GM06990 (cell line): ENCODE measurements at regions not wholly inside any gene's neighbourhood (a gene's known extent, or its start where the extent isn't known, plus 50 kb on each side); places are given as distances from the start of the nearest gene placed in this dataset.

Source experiments
- DNase-seq: peaks from one replicate; pipeline ENCODE4 v3.0.0-alpha.2; 2011; ENCODE audit not compliant: insufficient read length; ENCODE audit errors: extremely low read depth
- H3K27me3 ChIP-seq: replicated peaks from 2 replicates; pipeline ENCODE4 v1.6.0; 2011; ENCODE audit warnings: low read length; ENCODE audit not compliant: control insufficient read depth, insufficient read depth
- H3K36me3 ChIP-seq: 2 replicates; pipeline ENCODE4 v1.5.1; 2011; ENCODE audit warnings: low read length; ENCODE audit not compliant: control insufficient read depth, insufficient read depth
- H3K4me3 ChIP-seq: replicated peaks from 2 replicates; pipeline ENCODE4 v1.5.1; 2011; ENCODE audit warnings: low read depth, mild to moderate bottlenecking, control low read depth, low read length
- TF ChIP-seq, protein P1 (sequence below): IDR thresholded peaks from 2 replicates; pipeline ENCODE4 v1.5.1; 2011; ENCODE audit warnings: low read length, control low read depth, mild to moderate bottlenecking, inconsistent platforms; ENCODE audit not compliant: insufficient read depth, poor library complexity, severe bottlenecking

DNA sequence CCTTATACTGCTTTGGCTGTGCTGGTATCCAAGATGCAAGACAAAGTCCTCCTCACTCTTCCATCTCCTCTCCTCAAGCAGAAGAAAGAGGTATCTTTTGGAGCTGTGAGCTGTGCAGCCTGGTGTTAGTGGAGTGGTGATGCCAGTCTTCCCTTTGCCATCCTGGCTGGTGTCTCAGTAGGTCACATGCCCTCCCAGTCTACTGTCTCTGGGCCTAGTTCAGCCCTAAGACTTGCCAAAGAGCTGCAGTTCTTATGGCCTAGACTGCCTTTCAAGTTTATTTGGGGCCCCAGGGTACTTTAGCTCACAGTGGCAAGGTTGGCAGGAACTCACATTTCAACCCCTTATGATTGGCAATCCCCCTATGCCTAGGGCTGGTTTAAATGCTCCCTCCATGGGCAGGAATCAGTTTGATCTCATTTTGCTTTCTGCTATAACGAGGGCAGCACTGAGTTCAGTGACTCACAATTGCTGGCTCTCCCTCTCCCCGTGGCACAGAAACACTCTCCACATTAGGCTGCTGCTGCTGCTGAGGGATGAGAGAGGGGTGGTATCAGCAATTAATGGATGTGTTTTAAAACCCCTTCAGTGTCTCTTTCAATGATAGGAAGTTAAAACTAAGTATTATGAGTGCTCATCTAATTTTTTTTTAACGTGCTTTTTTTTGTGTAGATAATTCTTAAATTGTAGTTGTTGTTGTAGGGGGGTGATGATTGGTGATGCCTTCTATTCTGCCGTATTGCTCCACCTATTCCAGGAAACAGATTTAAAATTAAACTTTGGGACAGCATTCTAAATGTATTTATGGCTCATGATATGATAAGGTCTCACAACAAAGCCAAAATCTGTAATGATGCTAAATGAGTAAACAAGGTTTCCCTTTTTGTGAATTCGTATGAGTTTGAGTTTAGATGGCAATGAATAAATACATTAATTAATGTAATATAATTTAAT is 1295.0 kb downstream of the JRKL start:
- Histone ChIP-seq H3K4me3 (no peak overlapping the region), H3K36me3 (no peaks in the 10 kb centered on the region), H3K27me3 (no peaks in the 10 kb centered on the region)
- TF ChIP-seq, protein P1, sequence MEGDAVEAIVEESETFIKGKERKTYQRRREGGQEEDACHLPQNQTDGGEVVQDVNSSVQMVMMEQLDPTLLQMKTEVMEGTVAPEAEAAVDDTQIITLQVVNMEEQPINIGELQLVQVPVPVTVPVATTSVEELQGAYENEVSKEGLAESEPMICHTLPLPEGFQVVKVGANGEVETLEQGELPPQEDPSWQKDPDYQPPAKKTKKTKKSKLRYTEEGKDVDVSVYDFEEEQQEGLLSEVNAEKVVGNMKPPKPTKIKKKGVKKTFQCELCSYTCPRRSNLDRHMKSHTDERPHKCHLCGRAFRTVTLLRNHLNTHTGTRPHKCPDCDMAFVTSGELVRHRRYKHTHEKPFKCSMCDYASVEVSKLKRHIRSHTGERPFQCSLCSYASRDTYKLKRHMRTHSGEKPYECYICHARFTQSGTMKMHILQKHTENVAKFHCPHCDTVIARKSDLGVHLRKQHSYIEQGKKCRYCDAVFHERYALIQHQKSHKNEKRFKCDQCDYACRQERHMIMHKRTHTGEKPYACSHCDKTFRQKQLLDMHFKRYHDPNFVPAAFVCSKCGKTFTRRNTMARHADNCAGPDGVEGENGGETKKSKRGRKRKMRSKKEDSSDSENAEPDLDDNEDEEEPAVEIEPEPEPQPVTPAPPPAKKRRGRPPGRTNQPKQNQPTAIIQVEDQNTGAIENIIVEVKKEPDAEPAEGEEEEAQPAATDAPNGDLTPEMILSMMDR: no peak
- DNase-seq: no peak

DNA sequence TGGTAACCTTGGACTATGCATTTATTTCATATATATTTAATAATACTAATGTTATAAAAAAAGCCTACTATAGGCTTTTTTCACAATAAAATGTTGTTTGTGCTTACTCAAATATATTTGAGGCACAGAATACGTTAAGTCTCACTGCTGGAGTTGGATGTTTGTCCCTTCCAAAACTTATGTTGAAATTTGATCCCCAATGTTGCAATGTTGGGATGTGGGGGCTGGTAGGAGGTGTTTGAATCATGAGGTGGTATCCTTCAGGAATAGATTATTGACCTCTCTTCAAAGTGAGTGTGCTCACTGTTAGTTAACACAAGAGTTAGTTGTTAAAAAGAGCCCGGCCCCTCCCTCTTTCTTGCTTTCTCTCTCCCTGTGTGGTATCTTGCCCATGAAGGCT is 1295.9 kb downstream of the JRKL start:
- no peak for DNase-seq
- Histone ChIP-seq H3K36me3 (no peaks in the 10 kb centered on the region), H3K4me3 (no peak overlapping the region), H3K27me3 (no peaks in the 10 kb centered on the region)
- TF ChIP-seq, protein P1: no peak

DNA sequence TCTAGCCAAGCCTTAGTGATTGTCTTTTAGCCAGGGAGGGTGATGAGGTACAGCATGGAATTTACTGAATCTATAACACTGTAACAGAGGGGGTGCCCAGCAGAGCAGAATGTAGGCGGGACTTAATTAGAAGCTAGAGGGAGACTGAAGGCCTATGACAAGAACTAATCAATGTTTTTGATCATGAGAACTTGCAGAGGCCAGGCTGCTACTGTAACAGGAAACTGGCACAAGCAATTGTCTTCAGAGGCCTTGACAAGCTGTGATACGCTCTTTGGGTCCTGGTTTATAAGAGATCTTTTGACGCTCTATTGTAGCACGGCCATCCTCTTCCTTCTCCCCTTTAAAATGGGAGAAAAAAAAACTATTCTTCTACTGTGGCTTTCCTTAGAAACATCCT is 1297.3 kb downstream of the JRKL start:
- no peak for DNase-seq
- H3K4me3 ChIP-seq: no peak overlapping the region
- no peaks in the 10 kb centered on the region for H3K27me3 ChIP-seq
- H3K36me3 ChIP-seq: no peaks in the 10 kb centered on the region
- TF ChIP-seq, protein P1: no peak

DNA sequence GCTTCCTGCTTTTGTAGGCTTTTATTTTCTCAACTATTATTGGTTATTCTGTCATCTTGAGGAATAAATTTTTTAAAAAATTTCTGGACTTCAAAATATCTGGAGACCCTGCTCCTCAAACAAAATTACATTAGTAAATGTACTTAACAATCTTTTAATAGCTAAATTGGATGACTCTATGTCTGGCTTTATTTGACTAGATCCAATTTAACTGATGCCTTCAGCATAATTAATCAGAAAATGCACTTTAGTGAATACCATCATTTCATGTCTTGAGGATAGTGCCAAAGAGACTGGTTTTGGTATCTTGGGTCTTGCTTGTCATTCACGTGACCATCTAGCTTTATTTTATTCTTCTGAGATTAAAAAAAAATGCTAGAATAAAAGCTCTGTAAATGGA is 1301.2 kb downstream of the JRKL start:
- H3K27me3 ChIP-seq: no peaks in the 10 kb centered on the region

DNA sequence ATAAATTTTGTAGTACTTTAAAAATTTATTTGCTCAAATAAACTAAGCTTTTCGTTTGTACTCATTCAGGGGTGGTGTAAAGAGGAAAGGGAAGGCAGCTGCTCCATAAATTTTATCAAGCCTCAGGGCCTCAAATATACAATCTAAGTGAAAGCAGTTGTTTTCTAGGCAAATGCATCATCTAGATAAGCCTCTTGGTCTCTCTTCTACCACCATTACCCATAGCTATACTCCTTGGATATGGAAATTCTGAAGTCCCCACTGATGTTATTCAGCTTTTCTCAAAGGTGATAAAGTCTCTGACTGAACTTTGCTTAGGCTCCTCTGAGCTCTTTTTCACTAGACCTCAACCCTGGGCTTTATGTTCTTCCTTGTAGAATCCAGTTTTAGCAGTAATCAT is 1313.1 kb downstream of the JRKL start:
- no peak for DNase-seq
- H3K36me3 ChIP-seq: no peaks in the 10 kb centered on the region
- no peak overlapping the region for H3K4me3 ChIP-seq
- TF ChIP-seq, protein P1: no peak
- no peaks in the 10 kb centered on the region for H3K27me3 ChIP-seq

More for the DNA sequence above, 1301.2 kb downstream of the JRKL start:
- H3K4me3 ChIP-seq: no peak overlapping the region
- TF ChIP-seq, protein P1: no peak
- DNase-seq: no peak
- H3K36me3 ChIP-seq: no peaks in the 10 kb centered on the region
